Medulla oblongata (tissue), 1 donor: ENCODE measurements at regions not wholly inside any gene's neighbourhood (a gene's known extent, or its start where the extent isn't known, plus 50 kb on each side); places are given as distances from the start of the nearest gene placed in this dataset.

ENCODE experiments used
- DNase-seq: peaks from one replicate; pipeline ENCODE4 v3.0.0-alpha.2; 2015; ENCODE audit errors: extremely low spot score

DNA sequence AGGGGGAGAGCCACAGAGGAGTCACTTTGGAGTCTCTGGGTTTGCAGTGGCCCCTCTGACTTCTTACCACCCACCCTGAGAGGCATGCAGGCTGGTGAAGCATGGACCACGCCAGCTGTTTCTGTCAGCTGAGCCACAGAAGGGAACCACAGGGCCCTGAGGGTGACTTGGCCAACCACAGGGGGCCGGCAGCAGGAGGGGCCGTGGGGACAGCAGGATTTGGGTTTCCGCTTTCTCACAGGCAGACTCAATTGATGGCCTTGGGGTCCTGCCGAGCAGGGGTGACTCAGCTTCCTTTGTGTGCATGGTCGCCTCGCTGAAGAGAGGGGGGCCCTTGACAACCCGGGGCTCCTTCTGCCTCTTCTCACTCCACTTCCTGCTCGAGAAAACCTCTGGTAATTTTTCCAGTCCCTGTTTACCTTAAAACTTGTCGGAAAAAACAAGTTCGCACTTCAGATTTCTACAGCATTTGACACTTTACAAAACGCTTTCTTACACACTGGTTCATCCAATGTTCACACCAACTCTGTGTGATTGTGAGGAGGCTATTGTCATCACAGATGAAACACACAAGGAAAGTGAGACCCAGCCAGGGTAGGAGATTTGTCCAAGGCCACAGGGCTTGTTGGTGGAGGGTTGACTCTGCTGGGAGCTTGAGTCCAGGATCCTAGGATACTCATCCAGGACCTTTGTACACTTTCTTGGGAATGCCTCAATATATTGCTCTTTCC lies 311.2 kb downstream of the LPIN1 start:
- peak; percentile 12 for DNase-seq

DNA sequence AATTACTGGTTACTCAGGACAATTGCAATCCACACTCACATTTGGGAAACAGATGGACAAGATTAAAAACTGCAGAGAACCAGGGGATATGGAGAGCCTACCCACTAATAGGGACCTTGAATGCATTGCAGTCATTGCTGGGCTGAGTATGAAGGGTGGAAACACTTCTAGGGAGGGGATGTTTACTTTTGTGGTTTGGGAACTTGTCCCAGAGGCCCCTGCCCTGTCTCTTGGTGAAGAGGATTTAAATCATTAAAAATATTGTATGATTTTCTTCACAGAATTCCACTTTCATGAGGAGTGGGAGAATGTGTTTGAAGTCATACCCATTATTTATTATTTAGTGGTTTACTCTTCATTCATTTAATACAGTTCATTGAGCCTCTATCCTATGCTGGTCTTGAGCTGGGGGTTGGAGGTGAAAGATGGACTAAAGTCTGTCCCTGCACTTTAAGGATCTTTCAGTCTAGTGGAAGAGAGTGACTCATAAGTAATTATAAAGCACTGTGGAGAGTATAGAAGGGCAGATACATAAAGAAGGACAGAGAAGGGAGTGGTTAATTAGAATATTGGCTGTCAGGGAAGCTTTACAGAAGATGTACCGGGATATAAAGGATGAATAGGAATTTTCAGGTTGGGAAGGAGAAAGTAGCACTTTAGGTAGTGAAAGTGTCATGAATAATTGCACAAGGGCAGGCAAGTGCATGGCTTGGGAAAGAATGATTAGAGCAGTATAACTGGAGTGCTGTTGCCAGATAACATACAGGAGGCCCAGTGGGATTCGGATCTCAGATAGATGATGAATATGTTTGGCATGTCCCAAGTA lies 313.4 kb downstream of the LPIN1 start:
- DNase-seq, result no peak

DNA sequence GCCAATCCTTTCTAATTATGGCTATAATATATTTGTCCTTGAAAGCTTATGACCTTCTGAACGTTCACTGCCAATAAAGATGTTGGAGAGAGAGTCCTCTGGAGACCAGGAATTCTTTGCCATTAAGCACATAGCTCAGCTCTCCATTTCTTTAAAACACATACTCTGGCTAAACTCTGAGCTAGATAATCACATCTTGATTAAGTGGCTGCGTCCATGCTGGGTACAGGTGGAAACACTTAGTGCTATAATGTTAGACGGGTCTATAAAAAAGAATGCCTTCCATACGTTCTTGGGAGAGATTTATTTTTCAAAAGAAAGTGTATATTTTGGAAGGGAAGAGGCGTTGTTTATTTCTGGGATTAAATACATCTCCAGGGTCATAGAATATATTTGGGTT lies 314.5 kb downstream of the LPIN1 start:
- no peak for DNase-seq

GRCh38 chr2:12061286-12062052 lies 315.0 kb downstream of the LPIN1 start:
- DNase-seq, result no peak

DNA sequence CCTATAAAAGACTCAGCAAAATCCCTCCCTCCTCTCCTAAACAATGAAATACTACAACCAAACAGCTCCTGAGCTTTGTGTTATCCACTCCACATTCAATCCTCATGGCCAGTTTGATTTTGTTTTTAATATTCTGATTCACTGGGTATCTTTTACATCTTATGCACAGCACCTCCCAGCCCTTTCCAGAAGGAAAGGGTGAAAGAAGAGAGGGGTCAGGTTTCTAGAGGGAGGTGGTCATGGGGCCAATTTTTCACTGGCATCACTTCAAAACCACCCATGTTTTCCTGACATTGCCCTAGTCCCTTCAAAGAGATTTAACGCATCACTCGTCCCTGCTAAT lies 315.6 kb downstream of the LPIN1 start:
- DNase-seq, result no peak

DNA sequence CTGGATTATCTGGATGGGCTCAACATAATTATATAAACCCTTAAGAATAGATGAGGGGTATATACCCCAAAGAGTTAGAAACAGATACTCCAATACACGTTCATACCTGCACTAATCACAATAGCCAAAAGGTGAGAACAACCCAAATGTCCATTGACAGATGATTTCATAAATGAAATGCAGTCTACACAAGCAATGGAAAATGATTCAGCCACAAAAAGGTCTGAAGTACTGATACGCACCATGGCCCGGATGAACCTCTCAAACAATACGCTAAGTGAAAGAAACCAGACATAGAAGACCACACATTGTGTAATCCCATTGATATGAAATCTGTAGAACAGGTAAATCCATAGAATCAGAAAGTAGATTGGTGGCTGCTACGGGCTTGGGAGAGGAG lies 316.8 kb downstream of the LPIN1 start:
- DNase-seq, result no peak

- DNase-seq, result no peak
These were observed 317.7 kb downstream of the LPIN1 start for GRCh38 chr2:12064153-12064552.

DNA sequence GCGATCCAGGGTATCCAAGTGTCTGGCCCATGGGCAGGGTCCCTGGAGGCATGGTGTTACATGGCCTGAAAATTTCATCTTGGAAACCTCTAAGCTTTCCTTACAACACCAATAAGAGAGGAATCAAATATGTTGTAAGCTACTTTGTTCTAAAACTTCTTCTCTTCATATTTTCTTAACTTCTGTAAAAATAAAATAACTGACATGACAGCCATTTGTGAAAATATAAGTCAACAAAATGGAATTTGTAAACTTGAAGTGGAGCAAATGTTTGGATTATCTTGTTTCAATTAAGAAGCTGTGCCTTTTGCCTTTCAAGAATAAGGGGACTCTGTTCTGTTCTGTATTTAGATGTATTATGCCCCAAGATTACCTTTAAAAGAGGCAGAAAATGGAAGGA lies 319.7 kb downstream of the LPIN1 start:
- DNase-seq, result no peak

DNA sequence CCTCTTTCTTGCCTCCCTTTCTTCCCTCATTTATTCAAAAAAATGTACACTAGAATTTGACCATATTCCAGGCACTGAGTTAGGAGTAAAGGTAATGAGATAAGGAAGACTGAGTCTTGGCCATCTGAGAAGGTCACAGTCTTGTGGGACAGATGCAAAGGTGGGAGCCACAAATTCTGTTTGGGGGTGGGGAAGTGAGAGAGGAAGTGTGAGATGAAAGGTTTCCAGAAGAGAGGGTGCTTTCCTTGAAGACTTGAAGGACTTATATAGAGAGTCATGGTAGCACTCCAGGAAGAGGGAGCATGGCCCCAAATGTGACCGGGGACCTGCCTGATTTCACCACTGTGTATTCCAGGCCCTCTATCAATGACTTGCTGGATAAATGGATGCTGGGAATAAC lies 320.6 kb downstream of the LPIN1 start:
- DNase-seq, result no peak

DNA sequence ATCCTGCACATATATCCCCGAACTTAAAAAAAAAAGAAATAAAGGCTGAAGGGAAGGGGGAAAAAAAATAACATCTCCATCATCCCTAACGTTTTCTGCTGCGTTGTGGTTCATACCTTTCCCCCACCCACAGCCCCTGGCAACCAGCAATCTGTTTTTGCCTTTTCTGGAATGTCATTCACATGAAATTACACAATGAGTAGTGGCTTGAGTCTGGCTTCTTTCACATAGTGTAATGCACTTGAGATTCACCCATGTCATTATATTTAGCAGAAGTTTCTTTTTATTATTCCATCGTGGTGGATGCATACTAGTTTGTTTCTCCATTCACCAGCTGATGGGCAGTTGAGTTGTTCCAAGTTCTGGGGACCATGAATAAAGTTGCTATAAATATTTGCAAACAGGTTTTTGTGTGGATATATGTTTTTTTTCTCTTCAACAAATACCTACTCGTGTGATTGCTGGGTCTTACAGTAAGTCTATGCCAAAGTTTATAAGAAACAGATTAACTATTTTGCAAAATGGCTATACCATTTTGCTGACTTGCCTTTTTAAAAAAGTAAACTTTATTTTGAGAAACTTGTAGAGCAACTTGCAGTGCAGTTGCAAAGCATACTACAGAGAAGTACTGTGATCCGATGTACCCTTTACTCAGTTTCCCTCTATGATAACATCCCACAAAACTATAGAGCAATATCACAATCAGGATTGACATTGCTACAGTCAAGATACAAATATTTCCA lies 322.5 kb downstream of the LPIN1 start:
- no peak for DNase-seq

GRCh38 chr2:12070153-12070552 lies 323.7 kb downstream of the LPIN1 start:
- no peak for DNase-seq

GRCh38 chr2:12070581-12070980 lies 324.1 kb downstream of the LPIN1 start:
- DNase-seq, result no peak

DNA sequence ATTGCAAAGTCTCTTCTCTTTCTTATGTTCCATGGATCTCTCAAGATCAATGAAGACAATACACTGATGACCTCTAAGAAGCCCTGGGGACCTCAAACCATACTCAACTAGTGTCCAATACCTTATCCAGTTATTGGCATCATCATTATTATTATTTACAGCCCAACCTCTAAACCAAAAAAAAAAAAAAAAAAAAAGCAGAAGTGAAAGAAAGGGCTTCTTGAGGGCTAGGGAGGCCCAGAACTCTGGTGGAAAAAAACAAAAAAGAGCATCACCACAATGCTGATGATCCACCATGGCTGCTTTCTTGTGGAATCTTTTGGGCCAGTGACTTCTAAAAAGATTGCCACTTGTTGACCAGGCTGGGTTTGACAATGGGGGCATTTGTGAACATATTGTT lies 324.9 kb downstream of the LPIN1 start:
- no peak for DNase-seq

DNA sequence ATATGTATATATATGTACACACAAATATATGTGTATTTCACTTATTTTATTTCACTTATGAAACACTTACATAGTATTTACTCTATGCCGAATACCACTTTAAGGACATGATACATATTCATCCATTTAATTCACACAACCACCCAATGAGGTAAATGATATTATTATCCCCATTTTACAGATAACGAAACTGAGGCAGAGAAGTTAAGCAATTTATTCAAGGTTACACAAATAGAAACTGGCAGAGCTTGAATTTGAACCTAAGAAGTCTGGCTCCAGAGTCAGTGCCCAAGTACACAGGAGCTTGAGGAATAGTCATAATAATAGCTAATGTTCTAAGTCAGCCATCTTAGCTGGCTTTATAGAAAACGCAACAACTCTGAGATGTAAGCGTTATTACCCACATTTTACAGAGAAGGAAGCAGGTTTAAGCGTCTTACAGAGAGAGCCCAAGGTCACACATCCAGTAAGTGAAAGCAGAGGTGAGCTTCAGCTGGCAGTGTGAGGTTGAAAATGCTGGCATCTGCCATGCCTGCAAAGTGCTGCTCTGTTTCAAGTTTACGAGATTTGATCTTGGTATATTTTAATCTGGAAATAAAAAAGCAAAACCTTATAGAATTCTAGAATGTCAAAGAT lies 326.9 kb downstream of the LPIN1 start:
- no peak for DNase-seq

DNA sequence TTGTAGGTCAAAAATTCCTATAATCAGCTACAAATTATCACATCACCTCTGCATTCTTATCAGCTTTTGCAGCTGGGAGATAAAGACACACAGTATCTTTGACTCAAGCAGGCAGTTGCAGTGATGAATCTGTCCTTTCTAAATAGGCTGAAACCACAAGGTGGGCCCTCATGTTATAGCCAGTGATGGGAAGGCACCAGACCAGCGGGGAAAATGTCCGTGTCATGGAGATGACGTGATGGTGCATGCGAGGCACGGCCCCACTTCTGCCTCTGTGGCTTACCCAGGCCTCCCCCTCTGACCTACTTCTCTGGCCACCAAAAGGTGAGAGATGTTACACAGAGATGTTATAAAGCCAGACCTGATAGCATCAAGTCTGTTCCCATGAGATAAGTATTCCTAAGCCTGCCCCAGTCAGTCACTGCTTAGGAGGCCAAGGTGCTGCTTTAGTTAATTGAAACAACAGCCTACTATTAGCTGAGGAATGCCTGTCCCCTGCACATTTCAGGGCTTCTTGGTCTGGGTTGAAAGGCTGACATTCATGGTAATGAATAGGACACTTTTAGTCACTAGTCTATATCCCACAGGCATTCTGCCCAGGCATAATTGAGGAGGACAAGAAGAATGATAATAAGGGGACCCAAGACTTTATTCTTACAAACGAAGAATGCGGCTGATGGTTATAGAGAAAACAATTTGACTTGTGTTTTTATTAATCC lies 327.9 kb downstream of the LPIN1 start:
- peak; percentile 33 for DNase-seq

- DNase-seq, result no peak
These were observed 328.4 kb downstream of the LPIN1 start for GRCh38 chr2:12074845-12075217.

- no peak for DNase-seq
These were observed 329.2 kb downstream of the LPIN1 start for GRCh38 chr2:12075603-12076002.

DNA sequence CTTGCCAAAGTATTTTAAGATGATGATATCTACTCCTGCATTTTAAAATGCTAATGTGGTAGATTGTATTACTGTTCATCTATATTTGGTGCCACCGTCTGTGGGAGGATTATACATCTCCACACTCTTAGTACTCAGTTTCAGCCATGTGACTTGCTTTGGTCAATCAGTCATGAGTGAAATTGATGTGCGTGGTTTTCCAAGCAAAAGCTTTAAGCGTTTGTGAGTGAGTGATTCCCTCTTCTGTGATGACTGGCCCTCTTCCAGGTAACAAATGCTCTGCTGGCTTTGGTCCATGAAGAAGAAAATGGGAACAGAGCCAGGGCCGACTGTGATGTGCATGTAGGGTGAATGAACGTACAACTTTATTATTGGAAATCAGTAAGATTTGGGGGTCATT lies 330.4 kb downstream of the LPIN1 start:
- DNase-seq, result no peak

DNA sequence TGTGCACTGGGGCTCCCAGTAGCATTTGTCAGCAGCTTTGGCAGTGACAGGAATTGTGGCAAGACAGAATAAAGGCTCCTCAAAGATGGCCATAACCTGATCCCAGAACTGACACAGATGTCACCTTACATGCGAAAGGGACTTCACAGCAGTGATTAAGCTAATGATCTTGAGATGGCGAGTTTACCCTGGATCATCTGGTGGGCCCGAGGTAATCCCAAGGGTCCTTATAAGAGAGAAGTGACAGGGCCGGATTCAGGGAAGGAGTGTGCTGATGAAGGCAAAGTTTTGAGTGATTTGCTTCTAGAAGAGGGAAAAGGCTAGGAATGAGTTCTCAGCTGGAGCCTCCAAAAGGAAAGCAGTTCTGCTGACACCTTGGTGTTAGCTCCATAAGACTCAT lies 333.9 kb downstream of the LPIN1 start:
- no peak for DNase-seq

GRCh38 chr2:12081481-12082210 lies 335.2 kb downstream of the LPIN1 start:
- no peak for DNase-seq
